ENCODE measurements at regions not wholly inside any gene's neighbourhood (a gene's known extent, or its start where the extent isn't known, plus 50 kb on each side); places are given as distances from the start of the nearest gene placed in this dataset.

- peak; percentile 38; the same call in 1 of the 2 replicates for TF ChIP-seq BCL6 (CRISPR knock-in tag; IDR thresholded peaks at IDR 0.05)
- TF ChIP-seq ZNF83 (CRISPR knock-in tag; IDR thresholded peaks at IDR 0.05; ENCODE audit: borderline replicate concordance) = no peak
- TF ChIP-seq, protein P1, sequence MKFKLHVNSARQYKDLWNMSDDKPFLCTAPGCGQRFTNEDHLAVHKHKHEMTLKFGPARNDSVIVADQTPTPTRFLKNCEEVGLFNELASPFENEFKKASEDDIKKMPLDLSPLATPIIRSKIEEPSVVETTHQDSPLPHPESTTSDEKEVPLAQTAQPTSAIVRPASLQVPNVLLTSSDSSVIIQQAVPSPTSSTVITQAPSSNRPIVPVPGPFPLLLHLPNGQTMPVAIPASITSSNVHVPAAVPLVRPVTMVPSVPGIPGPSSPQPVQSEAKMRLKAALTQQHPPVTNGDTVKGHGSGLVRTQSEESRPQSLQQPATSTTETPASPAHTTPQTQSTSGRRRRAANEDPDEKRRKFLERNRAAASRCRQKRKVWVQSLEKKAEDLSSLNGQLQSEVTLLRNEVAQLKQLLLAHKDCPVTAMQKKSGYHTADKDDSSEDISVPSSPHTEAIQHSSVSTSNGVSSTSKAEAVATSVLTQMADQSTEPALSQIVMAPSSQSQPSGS (CRISPR knock-in tag; IDR thresholded peaks at IDR 0.05) = no peak
- TF ChIP-seq SRSF9 (IDR thresholded peaks at IDR 0.05; ENCODE audit: borderline replicate concordance, insufficient read depth, low read depth, low read length, poor library complexity, severe bottlenecking) = no peak
- no peak for TF ChIP-seq ZNF138 (CRISPR knock-in tag; IDR thresholded peaks at IDR 0.05; ENCODE audit: low read depth)
Observed at GRCh38 chr15:34648294-34648631, 64.8 kb upstream of the GOLGA8B start.
